Epithelial cell of esophagus (primary cell): ENCODE measurements at regions not wholly inside any gene's neighbourhood (a gene's known extent, or its start where the extent isn't known, plus 50 kb on each side); places are given as distances from the start of the nearest gene placed in this dataset.
A peak's percentile ranks its signal among the peaks of the same experiment; 100 is the strongest.

Source experiments
- DNase-seq: peaks from one replicate; pipeline ENCODE4 v3.0.0; 2010; ENCODE audit warnings: low read depth
- H3K4me3 ChIP-seq: 2 replicates; pipeline ENCODE4 v1.5.1; 2011; ENCODE audit warnings: mild to moderate bottlenecking, low read length, control low read depth
- CTCF ChIP-seq: IDR thresholded peaks from 2 replicates; pipeline ENCODE4 v1.5.1; 2011; ENCODE audit warnings: low read depth, mild to moderate bottlenecking, low read length, control low read depth, inconsistent platforms; ENCODE audit not compliant: insufficient read depth; ENCODE audit errors: missing control alignments

GRCh38 chr5:54721951-54722654, 204.5 kb downstream of the SNX18 start:
- no peak for TF ChIP-seq CTCF
- DNase-seq, result no peak

GRCh38 chr5:54721116-54721515, 203.6 kb downstream of the SNX18 start:
- no peak overlapping the region for H3K4me3 ChIP-seq
- TF ChIP-seq CTCF, result no peak
- no peak for DNase-seq

More at GRCh38 chr5:54721951-54722654, 204.5 kb downstream of the SNX18 start:
- H3K4me3 ChIP-seq, result no peak overlapping the region

- TF ChIP-seq CTCF, result no peak
- DNase-seq, result no peak
- H3K4me3 ChIP-seq, result no peak overlapping the region
Observed at GRCh38 chr5:54720341-54720740, 202.8 kb downstream of the SNX18 start.

- no peak for TF ChIP-seq CTCF
- DNase-seq, result peak; percentile 66
- no peak overlapping the region for H3K4me3 ChIP-seq
Observed at GRCh38 chr5:54719384-54720283, 202.1 kb downstream of the SNX18 start.

- TF ChIP-seq CTCF, result no peak
- H3K4me3 ChIP-seq, result no peak overlapping the region
- DNase-seq, result peak; percentile 27
Observed at GRCh38 chr5:54718656-54719055, 201.1 kb downstream of the SNX18 start.

- TF ChIP-seq CTCF, result no peak
- no peak for DNase-seq
- H3K4me3 ChIP-seq, result no peak overlapping the region
Observed at GRCh38 chr5:54717870-54718269, 200.3 kb downstream of the SNX18 start.
